ENCODE measurements at regions not wholly inside any gene's neighbourhood (a gene's known extent, or its start where the extent isn't known, plus 50 kb on each side); places are given as distances from the start of the nearest gene placed in this dataset.

- TF ChIP-seq REST (IDR thresholded peaks at IDR 0.05; ENCODE audit: low read depth, low read length) (no peak), CTCF (IDR thresholded peaks at IDR 0.05) (no peak), CHD2 (IDR thresholded peaks at IDR 0.05; ENCODE audit: low read length, partially characterized antibody) (no peak), YY1 (IDR thresholded peaks at IDR 0.05; ENCODE audit: low read depth) (no peak), MAX (IDR thresholded peaks at IDR 0.05; ENCODE audit: low read depth) (no peak), NFIC (IDR thresholded peaks at IDR 0.05; ENCODE audit: borderline replicate concordance) (no peak), USF2 (IDR thresholded peaks at IDR 0.05; ENCODE audit: borderline replicate concordance, low read depth, low read length) (no peak), NRF1 (IDR thresholded peaks at IDR 0.05; ENCODE audit: low read depth, low read length) (no peak)
Observed at GRCh38 chr16:59997706-59998105, 1263.6 kb upstream of the GOT2 start.

Measured in SK-N-SH (cell line).